UCSD-AML1 (cell line): ENCODE measurements at regions not wholly inside any gene's neighbourhood (a gene's known extent, or its start where the extent isn't known, plus 50 kb on each side); places are given as distances from the start of the nearest gene placed in this dataset.
"Not testable (repeated sequence)": the region's sequence is repeated elsewhere in the genome, so short reads cannot be mapped to it uniquely, and the experiment has no call there.

Experiments used
- DNase-seq: peaks from one replicate; lab custom pipeline; 2025; ENCODE audit not compliant: unreplicated experiment; lab: John Stamatoyannopoulos, UW

- DNase-seq: peak; percentile 18
Observed at GRCh38 chr16:26765087-26765486, 301.6 kb upstream of the C16orf82 start.

- DNase-seq: no peak
Observed at GRCh38 chr16:26768385-26769010, 298.2 kb upstream of the C16orf82 start.

GRCh38 chr16:26770547-26770946 is 296.2 kb upstream of the C16orf82 start:
- DNase-seq: no peak

- DNase-seq: no peak
Observed at GRCh38 chr16:26772503-26772902, 294.2 kb upstream of the C16orf82 start.

- no peak for DNase-seq
Observed at GRCh38 chr16:26777821-26778220, 288.9 kb upstream of the C16orf82 start.

- DNase-seq: no peak
Observed at GRCh38 chr16:26787924-26788323, 278.8 kb upstream of the C16orf82 start.

- no peak for DNase-seq
Observed at GRCh38 chr16:26791169-26791568, 275.6 kb upstream of the C16orf82 start.

GRCh38 chr16:26795184-26795583 is 271.5 kb upstream of the C16orf82 start:
- DNase-seq: peak; percentile 36

- DNase-seq: no peak
Observed at GRCh38 chr16:26801628-26802027, 265.1 kb upstream of the C16orf82 start.

GRCh38 chr16:26802440-26802839 is 264.3 kb upstream of the C16orf82 start:
- no peak for DNase-seq

- DNase-seq: no peak
Observed at GRCh38 chr16:26802965-26803364, 263.8 kb upstream of the C16orf82 start.

- no peak for DNase-seq
Observed at GRCh38 chr16:26806657-26807056, 260.1 kb upstream of the C16orf82 start.

- no peak for DNase-seq
Observed at GRCh38 chr16:26809461-26809860, 257.3 kb upstream of the C16orf82 start.

GRCh38 chr16:26816266-26816665 is 250.5 kb upstream of the C16orf82 start:
- no peak for DNase-seq

- no peak for DNase-seq
Observed at GRCh38 chr16:26816885-26817571, 249.7 kb upstream of the C16orf82 start.

- DNase-seq: no peak
Observed at GRCh38 chr16:26818393-26818792, 248.3 kb upstream of the C16orf82 start.

GRCh38 chr16:26824469-26824868 is 242.3 kb upstream of the C16orf82 start:
- DNase-seq: no peak

GRCh38 chr16:26826500-26826899 is 240.2 kb upstream of the C16orf82 start:
- no peak for DNase-seq

- no peak for DNase-seq
Observed at GRCh38 chr16:26827386-26827785, 239.3 kb upstream of the C16orf82 start.

GRCh38 chr16:26830428-26831127 is 236.1 kb upstream of the C16orf82 start:
- DNase-seq: no peak

GRCh38 chr16:26836114-26836513 is 230.6 kb upstream of the C16orf82 start:
- DNase-seq: not testable (repeated sequence)

GRCh38 chr16:26838931-26839330 is 227.8 kb upstream of the C16orf82 start:
- no peak for DNase-seq
